GDM1 (cell line): ENCODE measurements at regions not wholly inside any gene's neighbourhood (a gene's known extent, or its start where the extent isn't known, plus 50 kb on each side); places are given as distances from the start of the nearest gene placed in this dataset.

Experiments
- DNase-seq: peaks from one replicate; lab custom pipeline; 2025; lab: John Stamatoyannopoulos, UW

- no peak for DNase-seq
These were observed 53.8 kb upstream of the RANBP3L start for GRCh38 chr5:36355516-36355915.

GRCh38 chr5:36356915-36357314 lies 55.2 kb upstream of the RANBP3L start:
- no peak for DNase-seq

- DNase-seq: peak; percentile 73
These were observed 55.8 kb upstream of the RANBP3L start for GRCh38 chr5:36357391-36357975.

DNA sequence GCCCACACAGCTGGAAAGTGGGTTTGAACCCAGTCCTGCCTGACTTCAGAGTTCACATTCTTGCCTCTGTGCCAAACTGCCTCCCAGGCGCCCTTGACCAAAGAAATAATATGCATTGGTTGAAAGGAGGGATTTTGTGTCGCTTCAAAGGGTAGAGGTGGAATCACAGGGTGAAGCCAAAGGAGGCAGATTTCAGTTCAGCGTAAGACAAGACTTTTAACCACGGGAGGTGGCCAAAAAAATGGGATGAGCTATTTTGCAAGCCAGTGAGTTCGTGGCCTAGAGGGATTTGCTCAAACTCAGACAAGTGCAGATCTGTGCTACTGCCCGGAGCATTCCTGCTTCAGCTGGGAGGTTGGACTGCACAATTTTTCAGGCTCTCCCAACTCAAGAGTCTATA lies 57.6 kb upstream of the RANBP3L start:
- no peak for DNase-seq

DNA sequence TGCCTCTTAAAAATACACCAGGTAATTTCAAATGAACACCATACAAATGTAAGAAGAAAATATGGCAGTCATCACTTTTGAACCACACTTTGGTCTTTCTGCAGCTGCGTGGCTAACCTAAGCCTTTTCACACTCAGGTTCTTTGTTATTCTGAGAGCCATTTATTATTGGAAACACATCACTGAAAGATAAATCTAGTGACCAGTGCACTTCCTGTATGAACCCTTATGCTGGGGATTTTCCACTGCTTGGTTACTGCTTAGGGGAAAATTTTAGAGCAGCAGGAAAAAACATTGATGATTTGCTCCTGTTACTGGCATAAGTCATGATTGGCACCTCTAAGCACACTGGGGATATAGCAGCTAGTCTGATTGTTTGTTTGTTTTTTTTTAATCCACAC lies 58.6 kb upstream of the RANBP3L start:
- DNase-seq: no peak

GRCh38 chr5:36363101-36363500 lies 61.4 kb upstream of the RANBP3L start:
- DNase-seq: no peak

- DNase-seq: no peak
These were observed 62.0 kb upstream of the RANBP3L start for GRCh38 chr5:36363744-36364143.

DNA sequence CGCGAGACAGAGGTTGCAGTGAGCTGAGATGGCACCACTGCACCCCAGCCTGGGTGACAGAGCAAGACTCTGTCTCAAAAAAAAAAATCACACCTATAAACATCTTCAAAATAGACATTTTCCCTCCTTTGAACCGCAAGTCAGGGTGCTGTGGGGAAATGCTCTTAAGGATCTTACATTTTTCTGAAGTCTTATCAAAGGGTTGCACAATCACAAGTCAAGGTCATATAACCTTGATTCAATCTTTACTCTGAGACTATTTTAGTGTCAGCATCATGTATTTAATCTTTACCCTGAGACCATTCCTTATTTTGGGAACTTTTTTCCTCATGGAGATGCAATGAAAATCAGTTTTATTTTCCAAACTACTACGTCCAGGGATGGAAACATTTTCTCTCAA lies 62.8 kb upstream of the RANBP3L start:
- DNase-seq: no peak

DNA sequence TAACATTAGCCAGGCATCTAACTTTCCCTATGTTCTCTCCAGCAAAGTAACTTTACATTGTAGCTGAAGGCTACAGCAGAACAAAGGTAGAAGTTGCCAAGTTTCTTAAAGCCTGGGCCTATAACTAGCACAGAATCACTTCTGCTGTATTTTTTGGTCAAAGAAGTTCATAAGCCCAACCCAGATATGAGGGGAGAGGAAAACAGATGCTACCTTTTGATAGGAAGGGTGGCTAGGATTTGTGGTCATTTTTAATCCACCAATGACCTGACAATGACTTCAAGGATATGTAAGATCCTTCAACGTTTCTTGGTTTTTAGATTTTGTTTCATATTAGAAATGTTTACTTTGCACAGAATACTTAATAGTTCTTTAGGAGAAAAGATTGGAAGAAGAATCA lies 64.2 kb upstream of the RANBP3L start:
- DNase-seq: no peak

GRCh38 chr5:36366883-36367282 lies 65.2 kb upstream of the RANBP3L start:
- DNase-seq: no peak

GRCh38 chr5:36367524-36367923 lies 65.8 kb upstream of the RANBP3L start:
- no peak for DNase-seq

DNA sequence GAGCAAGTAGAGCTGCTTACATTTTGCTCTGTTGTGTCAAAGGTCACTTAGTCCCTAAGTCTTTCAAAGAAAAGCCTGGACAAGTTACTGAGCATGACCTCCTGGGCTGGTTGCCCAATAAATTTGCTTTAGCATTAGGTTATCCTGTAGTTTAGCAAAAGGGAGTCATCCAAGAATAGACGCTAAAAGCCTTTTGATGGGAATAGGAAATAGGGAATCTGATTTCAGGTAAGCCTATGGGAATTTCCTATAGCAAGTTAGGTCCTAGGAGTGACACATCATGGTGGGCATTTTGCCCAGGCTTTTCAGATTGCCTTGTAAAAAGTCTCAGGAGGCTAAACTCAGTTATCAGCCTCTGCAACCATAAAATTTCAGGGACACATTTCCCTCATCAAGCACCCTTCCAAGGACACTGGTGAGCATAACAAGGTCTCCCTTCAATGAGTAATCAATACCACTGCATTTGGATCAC lies 67.6 kb upstream of the RANBP3L start:
- DNase-seq: no peak

- DNase-seq: no peak
These were observed 68.4 kb upstream of the RANBP3L start for GRCh38 chr5:36370073-36370472.

- no peak for DNase-seq
These were observed 69.7 kb upstream of the RANBP3L start for GRCh38 chr5:36371366-36371765.

DNA sequence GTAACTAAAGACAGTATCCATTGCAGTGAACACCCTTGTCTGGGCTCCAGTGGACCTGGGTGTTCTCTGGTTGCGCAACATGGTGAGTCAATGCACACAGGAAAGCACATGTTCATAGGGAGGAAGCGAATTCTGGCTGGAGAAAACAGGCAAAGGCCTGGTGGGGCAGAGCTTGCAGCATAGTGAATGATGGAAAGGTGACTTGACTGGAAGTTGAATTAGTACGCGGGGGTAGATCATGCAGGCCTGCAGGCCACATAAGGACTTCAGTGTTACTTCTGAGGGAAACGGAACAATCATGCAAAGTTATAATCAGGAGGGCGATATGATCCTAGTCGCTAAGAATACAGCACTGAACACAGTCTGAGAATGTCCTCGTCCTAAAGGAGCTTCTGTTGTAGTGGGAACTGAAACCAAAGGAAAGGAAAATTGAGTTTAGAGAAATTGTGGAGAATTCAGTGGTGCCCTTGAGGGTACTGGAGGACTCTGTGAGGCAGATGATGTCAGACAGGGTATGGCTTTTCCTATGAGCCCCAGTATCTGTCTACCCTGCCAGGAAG lies 71.9 kb upstream of the RANBP3L start:
- DNase-seq: no peak

DNA sequence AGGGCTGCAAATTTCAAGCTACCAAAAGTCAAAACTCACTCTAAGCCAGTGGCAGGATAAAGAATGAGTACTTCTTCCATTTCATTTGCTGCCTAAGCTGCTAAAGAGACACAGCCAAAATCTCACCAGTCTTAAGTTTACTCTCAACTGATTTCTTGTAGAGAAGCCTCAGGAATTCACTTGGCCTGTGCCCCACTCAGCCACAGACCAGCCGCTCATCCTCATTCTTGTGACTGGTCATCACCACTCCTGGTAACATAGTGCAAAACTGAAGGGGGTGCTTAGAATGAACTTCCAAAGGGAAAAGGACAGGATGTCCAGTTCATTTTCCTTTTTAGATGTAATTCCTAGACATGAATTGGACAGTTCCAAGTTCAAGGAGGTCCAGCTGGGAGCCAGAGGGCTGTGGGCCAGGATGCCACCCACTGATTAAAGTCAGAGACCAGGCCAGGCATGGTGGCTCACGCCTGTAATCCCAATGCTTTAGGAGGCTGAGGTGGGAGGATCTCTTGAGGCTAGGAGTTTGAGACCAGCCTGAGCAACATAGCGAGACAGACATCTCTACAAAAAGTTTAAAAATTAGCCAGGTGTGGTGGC lies 72.7 kb upstream of the RANBP3L start:
- DNase-seq: no peak

DNA sequence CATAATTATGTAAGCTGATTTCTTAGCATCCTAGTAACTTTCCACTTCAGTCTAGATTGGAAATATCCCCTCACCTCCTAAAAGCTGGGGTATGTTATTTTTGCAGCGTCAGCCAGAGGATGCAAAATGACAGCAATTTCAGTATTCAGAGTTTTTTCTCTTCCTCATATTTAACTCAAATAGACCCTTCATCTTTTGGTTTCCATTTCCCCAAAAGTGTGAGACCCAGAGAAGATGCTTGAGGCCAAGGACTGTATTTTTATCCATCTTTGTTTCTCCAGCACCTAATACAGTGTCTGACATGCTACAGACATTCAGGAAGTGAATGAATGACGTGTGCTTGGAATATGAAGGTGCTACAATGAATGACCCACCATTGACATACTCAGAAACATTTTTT lies 75.5 kb upstream of the RANBP3L start:
- no peak for DNase-seq

GRCh38 chr5:36378551-36378950 lies 76.8 kb upstream of the RANBP3L start:
- no peak for DNase-seq

GRCh38 chr5:36382890-36383289 lies 81.2 kb upstream of the RANBP3L start:
- DNase-seq: no peak

DNA sequence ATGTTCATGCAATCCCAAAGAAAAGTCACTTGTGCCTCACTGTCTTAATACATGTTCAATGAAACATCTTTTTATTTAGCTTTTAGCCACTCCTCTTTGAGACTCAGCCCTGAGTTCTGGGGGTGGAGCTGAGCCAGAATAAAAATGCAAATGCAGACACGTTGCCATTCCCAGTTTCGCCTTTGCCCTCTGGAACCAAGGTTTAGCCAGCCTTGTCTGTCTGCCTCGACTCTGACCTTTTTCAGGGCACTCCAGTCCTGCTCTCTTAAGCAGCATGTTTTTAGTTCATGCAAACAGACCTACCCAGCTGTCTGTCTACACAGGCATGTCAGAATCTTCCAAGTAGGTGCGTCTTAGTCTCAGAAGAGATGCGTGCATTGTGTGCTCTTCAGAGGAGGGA lies 82.2 kb upstream of the RANBP3L start:
- no peak for DNase-seq

- no peak for DNase-seq
These were observed 83.1 kb upstream of the RANBP3L start for GRCh38 chr5:36384845-36385244.

GRCh38 chr5:36385495-36385894 lies 83.8 kb upstream of the RANBP3L start:
- DNase-seq: no peak

GRCh38 chr5:36388288-36388687 lies 86.6 kb upstream of the RANBP3L start:
- DNase-seq: no peak

GRCh38 chr5:36389245-36389644 lies 87.5 kb upstream of the RANBP3L start:
- DNase-seq: peak; percentile 76
